Ishikawa (cell line): ENCODE measurements at regions not wholly inside any gene's neighbourhood (a gene's known extent, or its start where the extent isn't known, plus 50 kb on each side); places are given as distances from the start of the nearest gene placed in this dataset.

Source experiments
- CEBPB ChIP-seq: IDR thresholded peaks from 2 replicates; pipeline ENCODE4 v1.6.1; 2012
- CREB1 ChIP-seq: IDR thresholded peaks from 2 replicates; pipeline ENCODE4 v1.6.1; 2012; ENCODE audit warnings: low read depth
- EGR1 ChIP-seq: IDR thresholded peaks from 2 replicates; pipeline ENCODE4 v1.6.1; 2012
- EP300 ChIP-seq: IDR thresholded peaks from 2 replicates; pipeline ENCODE4 v1.6.1; 2012; ENCODE audit warnings: borderline replicate concordance
- FOXM1 ChIP-seq: IDR thresholded peaks from 2 replicates; pipeline ENCODE4 v1.6.1; 2012; ENCODE audit warnings: low read depth, borderline replicate concordance
- NFIC ChIP-seq: IDR thresholded peaks from 2 replicates; pipeline ENCODE4 v1.6.1; 2012
- RAD21 ChIP-seq: IDR thresholded peaks from 2 replicates; pipeline ENCODE4 v1.6.1; 2012; ENCODE audit warnings: low read depth
- REST ChIP-seq: IDR thresholded peaks from 2 replicates; pipeline ENCODE4 v1.6.1; 2012; ENCODE audit warnings: low read depth, mild to moderate bottlenecking
- TAF1 ChIP-seq: IDR thresholded peaks from 2 replicates; pipeline ENCODE4 v1.6.1; 2012; ENCODE audit warnings: low read depth, mild to moderate bottlenecking
- TCF12 ChIP-seq: IDR thresholded peaks from 2 replicates; pipeline ENCODE4 v1.6.1; 2012; ENCODE audit warnings: low read depth
- TEAD4 ChIP-seq: IDR thresholded peaks from 2 replicates; pipeline ENCODE4 v1.6.1; 2012
- YY1 ChIP-seq: IDR thresholded peaks from 2 replicates; pipeline ENCODE4 v1.6.1; 2012; ENCODE audit warnings: low read depth
- ZBTB7A ChIP-seq: IDR thresholded peaks from 2 replicates; pipeline ENCODE4 v1.6.1; 2012; ENCODE audit warnings: low read depth
- TF ChIP-seq, protein P1 (sequence below): IDR thresholded peaks from 2 replicates; pipeline ENCODE4 v1.6.1; 2012
- TF ChIP-seq, protein P2 (sequence below): IDR thresholded peaks from 2 replicates; pipeline ENCODE4 v1.6.1; 2012

- TF ChIP-seq YY1: no peak
- TF ChIP-seq CREB1: no peak
Measured at GRCh38 chr16:86663685-86664521, 85.6 kb downstream of the FOXL1 start.

- TF ChIP-seq TAF1: no peak
- TF ChIP-seq, protein P1, sequence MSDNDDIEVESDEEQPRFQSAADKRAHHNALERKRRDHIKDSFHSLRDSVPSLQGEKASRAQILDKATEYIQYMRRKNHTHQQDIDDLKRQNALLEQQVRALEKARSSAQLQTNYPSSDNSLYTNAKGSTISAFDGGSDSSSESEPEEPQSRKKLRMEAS: no peak
Measured at GRCh38 chr16:86664522-86665318, 86.4 kb downstream of the FOXL1 start.

- TF ChIP-seq, protein P2, sequence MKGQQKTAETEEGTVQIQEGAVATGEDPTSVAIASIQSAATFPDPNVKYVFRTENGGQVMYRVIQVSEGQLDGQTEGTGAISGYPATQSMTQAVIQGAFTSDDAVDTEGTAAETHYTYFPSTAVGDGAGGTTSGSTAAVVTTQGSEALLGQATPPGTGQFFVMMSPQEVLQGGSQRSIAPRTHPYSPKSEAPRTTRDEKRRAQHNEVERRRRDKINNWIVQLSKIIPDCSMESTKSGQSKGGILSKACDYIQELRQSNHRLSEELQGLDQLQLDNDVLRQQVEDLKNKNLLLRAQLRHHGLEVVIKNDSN: no peak
- TF ChIP-seq EGR1: no peak
- no peak for TF ChIP-seq CEBPB
- TF ChIP-seq NFIC: no peak
- no peak for TF ChIP-seq ZBTB7A
- no peak for TF ChIP-seq CREB1
- no peak for TF ChIP-seq YY1
- no peak for TF ChIP-seq RAD21
- no peak for TF ChIP-seq TCF12
- TF ChIP-seq FOXM1: no peak
- TF ChIP-seq, protein P1: no peak
- TF ChIP-seq EP300: no peak
- TF ChIP-seq TEAD4: no peak
Measured at GRCh38 chr16:86665319-86665675, 86.9 kb downstream of the FOXL1 start.

GRCh38 chr16:86665929-86666328, 87.6 kb downstream of the FOXL1 start:
- no peak for TF ChIP-seq TCF12
- no peak for TF ChIP-seq TAF1

DNA sequence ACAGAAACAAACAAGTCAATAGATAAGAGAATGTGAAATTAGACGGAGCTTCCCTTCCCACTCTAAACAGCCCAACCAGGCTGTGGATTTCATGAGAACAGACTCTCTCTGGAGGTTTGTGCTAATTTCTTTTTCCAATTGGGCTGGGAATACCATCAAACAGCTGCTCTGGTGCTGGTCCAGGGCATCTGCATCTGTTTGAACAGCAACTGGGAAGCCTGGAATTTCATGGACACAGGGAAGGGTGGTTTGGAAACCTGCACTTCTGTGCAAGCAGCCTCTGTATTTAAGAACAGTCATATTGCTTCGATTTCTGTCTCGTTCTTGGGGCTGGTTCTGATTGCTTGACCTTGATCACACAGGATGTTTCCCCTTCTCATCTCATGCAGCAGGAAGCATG, 88.7 kb downstream of the FOXL1 start:
- TF ChIP-seq, protein P2: no peak
- TF ChIP-seq TAF1 (no peak), REST (no peak), CREB1 (no peak), TEAD4 (no peak), ZBTB7A (no peak), CEBPB (no peak), TCF12 (no peak), EGR1 (no peak), NFIC (no peak), EP300 (no peak), RAD21 (no peak), FOXM1 (no peak)
- TF ChIP-seq, protein P1: no peak

DNA sequence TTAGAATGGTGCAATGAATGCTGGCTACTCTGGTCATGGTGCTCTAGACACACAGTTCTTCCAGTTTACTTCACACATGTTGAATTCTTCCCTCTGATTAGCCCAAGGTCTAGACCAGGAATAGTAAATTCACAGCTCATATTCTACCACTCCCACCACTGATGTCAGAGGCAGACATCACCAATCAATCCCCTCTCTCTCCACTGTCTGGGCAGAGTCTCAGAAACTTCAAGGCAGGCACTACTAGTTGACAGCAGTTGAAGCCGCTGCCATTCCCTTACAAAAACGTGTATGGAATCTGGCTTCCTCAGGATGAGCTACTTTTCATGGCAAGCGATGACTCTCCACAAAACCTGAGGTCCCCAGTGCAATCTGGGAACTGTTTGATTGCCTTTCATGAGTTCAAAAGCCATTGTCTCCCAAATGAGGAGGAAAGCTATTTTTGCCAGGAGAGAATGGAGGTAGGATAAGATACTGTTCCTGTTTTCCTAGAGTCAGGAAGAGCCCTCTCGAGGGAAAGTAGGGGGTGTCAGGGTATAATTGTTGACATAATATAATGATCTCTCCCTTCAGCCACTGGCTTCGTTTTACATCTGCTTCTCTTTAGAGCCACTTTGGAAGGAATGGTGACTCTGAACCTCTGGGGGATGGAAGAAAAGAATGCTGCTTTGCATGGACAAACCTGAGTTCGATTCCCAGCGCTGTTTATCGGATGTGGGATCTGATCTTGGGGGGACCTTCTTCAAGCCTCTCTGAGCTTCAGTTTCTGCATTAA, 90.0 kb downstream of the FOXL1 start:
- TF ChIP-seq YY1 (no peak), TAF1 (no peak), TCF12 (no peak), ZBTB7A (no peak), CREB1 (no peak), CEBPB (no peak), FOXM1 (no peak), EGR1 (no peak), NFIC (no peak)
- TF ChIP-seq, protein P2: no peak
- TF ChIP-seq, protein P1: no peak
